ENCODE measurements at regions not wholly inside any gene's neighbourhood (a gene's known extent, or its start where the extent isn't known, plus 50 kb on each side); places are given as distances from the start of the nearest gene placed in this dataset.

DNA sequence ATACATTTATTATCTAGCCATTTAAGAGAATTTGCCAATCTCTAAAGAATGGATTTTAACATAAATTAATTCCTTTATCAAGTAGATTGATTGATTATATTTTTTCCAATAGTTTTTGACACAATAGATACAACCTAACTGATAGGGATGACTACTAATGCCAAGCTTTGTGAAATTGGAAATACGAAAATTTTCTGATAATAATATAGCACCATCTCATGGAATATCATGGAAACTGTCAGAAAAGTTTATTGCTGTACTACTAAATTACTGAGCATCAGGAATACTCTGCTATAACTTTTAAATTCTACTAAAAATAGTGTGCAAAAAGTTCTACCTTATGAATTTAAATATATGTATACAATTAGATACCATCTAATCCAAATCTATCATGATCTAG is 101.8 kb upstream of the MAP2 start:
- no peak for TF ChIP-seq TAF1 (IDR thresholded peaks at IDR 0.05; ENCODE audit: borderline replicate concordance, insufficient read depth, low read length)
- TF ChIP-seq SIN3A (IDR thresholded peaks at IDR 0.05; ENCODE audit: borderline replicate concordance, insufficient read depth, low read length), result no peak
- no peak for TF ChIP-seq POLR2AphosphoS5 (IDR thresholded peaks at IDR 0.05; ENCODE audit: low read depth, low read length)
- TF ChIP-seq FOXP2 (optimal IDR thresholded peaks at IDR 0.05; ENCODE audit: borderline replicate concordance, extremely low read depth, extremely low read length, insufficient read depth), result no peak
- no peak for TF ChIP-seq REST (IDR thresholded peaks at IDR 0.05; ENCODE audit: insufficient read depth in 1 of 2, low read depth in 2 of 2, low read length in 2 of 2)

GRCh38 chr2:209322905-209323512 is 100.8 kb upstream of the MAP2 start:
- no peak for TF ChIP-seq TAF1 (IDR thresholded peaks at IDR 0.05; ENCODE audit: borderline replicate concordance, insufficient read depth, low read length)
- TF ChIP-seq POLR2AphosphoS5 (IDR thresholded peaks at IDR 0.05; ENCODE audit: low read depth, low read length), result no peak
- TF ChIP-seq FOXP2 (optimal IDR thresholded peaks at IDR 0.05; ENCODE audit: borderline replicate concordance, extremely low read depth, extremely low read length, insufficient read depth), result no peak
- TF ChIP-seq SIN3A (IDR thresholded peaks at IDR 0.05; ENCODE audit: borderline replicate concordance, insufficient read depth, low read length), result no peak
- no peak for TF ChIP-seq REST (IDR thresholded peaks at IDR 0.05; ENCODE audit: insufficient read depth in 1 of 2, low read depth in 2 of 2, low read length in 2 of 2)

- TF ChIP-seq TAF1 (IDR thresholded peaks at IDR 0.05; ENCODE audit: borderline replicate concordance, insufficient read depth, low read length) (no peak), SIN3A (IDR thresholded peaks at IDR 0.05; ENCODE audit: borderline replicate concordance, insufficient read depth, low read length) (no peak), FOXP2 (optimal IDR thresholded peaks at IDR 0.05; ENCODE audit: borderline replicate concordance, extremely low read depth, extremely low read length, insufficient read depth) (no peak), POLR2AphosphoS5 (IDR thresholded peaks at IDR 0.05; ENCODE audit: low read depth, low read length) (no peak), REST (IDR thresholded peaks at IDR 0.05; ENCODE audit: insufficient read depth in 1 of 2, low read depth in 2 of 2, low read length in 2 of 2) (no peak)
These were observed 100.1 kb upstream of the MAP2 start for GRCh38 chr2:209323738-209324137.

DNA sequence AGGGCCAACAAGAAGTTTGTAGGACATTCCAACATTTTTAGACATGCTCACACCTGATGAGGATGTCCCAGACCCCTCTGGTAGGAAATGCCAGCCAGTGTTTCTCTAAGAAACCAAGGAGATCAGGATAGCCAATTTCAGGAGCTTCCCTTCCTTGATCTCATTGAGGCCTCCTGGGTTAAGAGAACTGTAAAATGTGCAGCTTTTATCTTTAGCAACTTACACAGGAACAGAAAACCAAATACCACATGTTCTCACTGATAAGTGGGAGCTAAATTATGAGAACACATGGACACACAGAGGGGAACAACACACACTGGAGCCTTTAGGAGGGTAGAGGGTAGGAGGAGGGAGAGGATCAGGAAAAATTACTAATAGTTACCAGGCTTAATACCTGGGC is 99.6 kb upstream of the MAP2 start:
- TF ChIP-seq REST (IDR thresholded peaks at IDR 0.05; ENCODE audit: insufficient read depth in 1 of 2, low read depth in 2 of 2, low read length in 2 of 2) (no peak), POLR2AphosphoS5 (IDR thresholded peaks at IDR 0.05; ENCODE audit: low read depth, low read length) (no peak), TAF1 (IDR thresholded peaks at IDR 0.05; ENCODE audit: borderline replicate concordance, insufficient read depth, low read length) (no peak), FOXP2 (optimal IDR thresholded peaks at IDR 0.05; ENCODE audit: borderline replicate concordance, extremely low read depth, extremely low read length, insufficient read depth) (no peak), SIN3A (IDR thresholded peaks at IDR 0.05; ENCODE audit: borderline replicate concordance, insufficient read depth, low read length) (no peak)

Data from PFSK-1 (cell line).